ENCODE measurements at regions not wholly inside any gene's neighbourhood (a gene's known extent, or its start where the extent isn't known, plus 50 kb on each side); places are given as distances from the start of the nearest gene placed in this dataset.

- H3K9me3 ChIP-seq: no peaks in the 10 kb centered on the region
- no peak for TF ChIP-seq POLR2A (IDR thresholded peaks at IDR 0.05)
- TF ChIP-seq CTCF (IDR thresholded peaks at IDR 0.05 in 4 of 5, conservative IDR thresholded peaks at IDR 0.05 in 1 of 5): no peak
- no peak overlapping the region for H3K27ac ChIP-seq
- in situ Hi-C loops (cut with MboI; ENCODE audit: low sequenced_read_pairs in 4 of 4) (no loop called here), intact Hi-C loops (cut with DNase I; ENCODE audit: low total_unique reads) (no loop called here)
- no peak overlapping the region for H3K4me3 ChIP-seq
- H3K36me3 ChIP-seq: no peaks in the 10 kb centered on the region
- H3K4me1 ChIP-seq: no peaks in the 10 kb centered on the region
- ATAC-seq: no peak
- no peak for DNase-seq
- peaks cover 0 to 5% (median 0%) of the 10 kb centered on the region in 3 donors for H3K27me3 ChIP-seq
Measured at GRCh38 chr17:17401271-17401781, 75.5 kb upstream of the MED9 start.

- no peaks in the 10 kb centered on the region for H3K9me3 ChIP-seq
- DNase-seq: no peak
- no peak overlapping the region for H3K27ac ChIP-seq
- no peaks in the 10 kb centered on the region for H3K4me1 ChIP-seq
- H3K27me3 ChIP-seq: peaks cover 0 to 5% (median 0%) of the 10 kb centered on the region in 3 donors
- no peaks in the 10 kb centered on the region for H3K36me3 ChIP-seq
- in situ Hi-C loops (cut with MboI; ENCODE audit: low sequenced_read_pairs in 4 of 4): no loop called here
- intact Hi-C loops (cut with DNase I; ENCODE audit: low total_unique reads): no loop called here
- no peak overlapping the region for H3K4me3 ChIP-seq
- no peak for ATAC-seq
- no peak for TF ChIP-seq CTCF (IDR thresholded peaks at IDR 0.05 in 4 of 5, conservative IDR thresholded peaks at IDR 0.05 in 1 of 5)
- TF ChIP-seq POLR2A (IDR thresholded peaks at IDR 0.05): no peak
Measured at GRCh38 chr17:17402558-17402957, 74.2 kb upstream of the MED9 start.

- intact Hi-C loops (cut with DNase I; ENCODE audit: low total_unique reads) (no loop called here), in situ Hi-C loops (cut with MboI; ENCODE audit: low sequenced_read_pairs in 4 of 4) (no loop called here)
- H3K4me1 ChIP-seq: no peaks in the 10 kb centered on the region
Measured at GRCh38 chr17:17403065-17403464, 73.7 kb upstream of the MED9 start.

GRCh38 chr17:17403899-17404576, 72.8 kb upstream of the MED9 start:
- Histone ChIP-seq H3K9me3 (no peaks in the 10 kb centered on the region), H3K27me3 (peaks cover 0 to 5% (median 0%) of the 10 kb centered on the region in 3 donors), H3K4me3 (no peak overlapping the region), H3K27ac (no peak overlapping the region), H3K4me1 (no peaks in the 10 kb centered on the region), H3K36me3 (no peaks in the 10 kb centered on the region)
- TF ChIP-seq POLR2A (IDR thresholded peaks at IDR 0.05) (no peak), CTCF (IDR thresholded peaks at IDR 0.05 in 4 of 5, conservative IDR thresholded peaks at IDR 0.05 in 1 of 5) (no peak)
- no peak for DNase-seq
- intact Hi-C loops (cut with DNase I; ENCODE audit: low total_unique reads): no loop called here
- in situ Hi-C loops (cut with MboI; ENCODE audit: low sequenced_read_pairs in 4 of 4): no loop called here
- no peak for ATAC-seq

More at GRCh38 chr17:17403065-17403464, 73.7 kb upstream of the MED9 start:
- no peak for DNase-seq
- Histone ChIP-seq H3K9me3 (no peaks in the 10 kb centered on the region), H3K36me3 (no peaks in the 10 kb centered on the region), H3K4me3 (no peak overlapping the region), H3K27ac (no peak overlapping the region), H3K27me3 (peaks cover 0 to 5% (median 0%) of the 10 kb centered on the region in 3 donors)
- TF ChIP-seq POLR2A (IDR thresholded peaks at IDR 0.05) (no peak), CTCF (IDR thresholded peaks at IDR 0.05 in 4 of 5, conservative IDR thresholded peaks at IDR 0.05 in 1 of 5) (no peak)
- no peak for ATAC-seq
